Endothelial cell of hepatic sinusoid (primary cell): ENCODE measurements at regions not wholly inside any gene's neighbourhood (a gene's known extent, or its start where the extent isn't known, plus 50 kb on each side); places are given as distances from the start of the nearest gene placed in this dataset.

Experiments
- in situ Hi-C: cut with HindIII; loops from 2 replicates; pipeline ENCODE4 v1.10.0; 2017; ENCODE audit warnings: low sequenced_read_pairs

DNA sequence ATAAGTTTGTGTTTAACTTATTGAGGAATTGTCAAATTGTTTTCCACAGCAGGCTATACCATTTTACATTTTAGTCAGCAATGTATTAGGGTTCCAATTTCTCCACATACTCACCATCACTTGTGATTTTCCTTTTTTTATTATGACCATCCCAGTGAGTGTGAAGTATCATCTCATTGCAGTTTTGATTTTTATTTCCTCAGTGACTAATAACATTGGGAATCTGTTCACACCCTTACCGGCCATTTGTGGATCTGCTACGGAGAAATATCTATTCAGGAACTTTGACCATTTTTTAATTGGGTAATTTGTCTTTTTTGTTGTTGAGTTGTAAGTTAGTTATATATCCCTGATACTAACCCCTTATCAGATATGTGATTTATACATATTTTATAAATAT lies 54.8 kb upstream of the LMCD1 start:
- in situ Hi-C loops: no loop called here

DNA sequence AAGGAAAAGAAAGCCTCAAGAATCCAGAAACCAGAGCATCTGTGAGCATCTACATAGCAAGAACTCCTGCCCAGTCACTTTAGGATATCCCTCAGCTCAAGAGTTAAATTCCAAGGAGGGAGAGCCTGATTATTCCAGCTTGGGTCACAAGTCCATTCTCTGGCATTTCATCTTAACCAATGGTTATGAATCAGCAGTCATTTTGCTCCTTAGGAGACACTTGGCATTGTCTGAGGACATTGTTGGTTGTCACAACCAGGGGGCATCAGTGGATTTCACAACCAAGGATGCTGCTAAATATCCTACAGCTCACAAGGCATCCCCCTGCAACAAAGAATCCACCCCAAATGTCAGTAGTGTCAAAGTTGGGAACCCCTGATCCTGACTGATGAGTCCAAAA lies 51.0 kb upstream of the LMCD1 start:
- in situ Hi-C loops: no loop called here

DNA sequence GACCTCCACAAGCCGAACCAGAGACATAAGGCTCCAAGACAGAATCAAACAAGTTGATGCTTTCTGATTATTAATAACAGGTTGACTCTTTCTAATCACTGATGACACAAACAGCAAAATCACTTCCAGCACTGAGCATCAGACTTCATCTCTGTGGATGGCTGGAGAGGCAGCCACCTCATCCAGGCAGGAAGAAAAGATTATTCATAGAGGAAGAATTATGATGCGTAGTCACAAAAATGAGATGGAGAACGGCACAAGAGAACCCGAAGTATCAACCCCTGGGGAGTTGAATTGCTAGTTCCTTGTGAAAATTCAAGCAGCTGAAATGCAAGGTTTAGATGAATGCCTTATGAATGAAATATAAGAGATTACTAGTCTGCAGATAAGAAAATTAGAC lies 49.9 kb upstream of the LMCD1 start:
- in situ Hi-C loops: no loop called here
